NCI-H526 treated with DMSO at 0.1 percent for 48 hours (cell line): ENCODE measurements at regions not wholly inside any gene's neighbourhood (a gene's known extent, or its start where the extent isn't known, plus 50 kb on each side); places are given as distances from the start of the nearest gene placed in this dataset.
"Not testable (repeated sequence)": the region's sequence is repeated elsewhere in the genome, so short reads cannot be mapped to it uniquely, and the experiment has no call there.

Source experiments
- DNase-seq: peaks from one replicate; lab custom pipeline; 2025; lab: John Stamatoyannopoulos, UW

GRCh38 chr17:27209316-27209715, 84.6 kb upstream of the WSB1 start:
- no peak for DNase-seq

- not testable (repeated sequence) for DNase-seq
Measured at GRCh38 chr17:27210809-27211208, 83.1 kb upstream of the WSB1 start.

GRCh38 chr17:27216836-27217235, 77.1 kb upstream of the WSB1 start:
- no peak for DNase-seq

- no peak for DNase-seq
Measured at GRCh38 chr17:27217631-27218030, 76.3 kb upstream of the WSB1 start.

- DNase-seq = no peak
Measured at GRCh38 chr17:27218041-27218440, 75.9 kb upstream of the WSB1 start.

- DNase-seq = no peak
Measured at GRCh38 chr17:27218719-27219488, 75.0 kb upstream of the WSB1 start.

GRCh38 chr17:27222515-27222914, 71.4 kb upstream of the WSB1 start:
- no peak for DNase-seq

GRCh38 chr17:27224526-27225315, 69.2 kb upstream of the WSB1 start:
- DNase-seq = no peak

GRCh38 chr17:27226611-27227230, 67.2 kb upstream of the WSB1 start:
- no peak for DNase-seq

GRCh38 chr17:27230996-27231395, 62.9 kb upstream of the WSB1 start:
- no peak for DNase-seq

- no peak for DNase-seq
Measured at GRCh38 chr17:27232328-27232727, 61.6 kb upstream of the WSB1 start.

GRCh38 chr17:27233059-27233458, 60.9 kb upstream of the WSB1 start:
- DNase-seq = no peak

GRCh38 chr17:27233776-27234175, 60.1 kb upstream of the WSB1 start:
- DNase-seq = no peak

GRCh38 chr17:27236717-27237315, 57.1 kb upstream of the WSB1 start:
- DNase-seq = peak; percentile 82

- DNase-seq = no peak
Measured at GRCh38 chr17:27237890-27238289, 56.0 kb upstream of the WSB1 start.

- DNase-seq = no peak
Measured at GRCh38 chr17:27239046-27239445, 54.9 kb upstream of the WSB1 start.

- no peak for DNase-seq
Measured at GRCh38 chr17:27239584-27239983, 54.3 kb upstream of the WSB1 start.

GRCh38 chr17:27240086-27240801, 53.7 kb upstream of the WSB1 start:
- no peak for DNase-seq

GRCh38 chr17:27240802-27241155, 53.1 kb upstream of the WSB1 start:
- no peak for DNase-seq

- no peak for DNase-seq
Measured at GRCh38 chr17:27241346-27241946, 52.5 kb upstream of the WSB1 start.

- DNase-seq = no peak
Measured at GRCh38 chr17:27242951-27243350, 51.0 kb upstream of the WSB1 start.

- DNase-seq = no peak
Measured at GRCh38 chr17:27244011-27244410, 49.9 kb upstream of the WSB1 start.
